H1 (cell line): ENCODE measurements at regions not wholly inside any gene's neighbourhood (a gene's known extent, or its start where the extent isn't known, plus 50 kb on each side); places are given as distances from the start of the nearest gene placed in this dataset.

Source experiments
- CTCF ChIA-PET: fragments of 300-600 bp; sonication (Branson Sonifier 250); formaldehyde crosslinking; loops from one replicate; lab custom pipeline; 2021; ENCODE audit not compliant: partially characterized antibody; lab: Charles Lee
- POLR2A ChIA-PET: fragments of 300-600 bp; sonication (Branson Sonifier 250); formaldehyde crosslinking; loops from one replicate; lab custom pipeline; 2021; ENCODE audit warnings: inconsistent platforms; ENCODE audit not compliant: partially characterized antibody; lab: Charles Lee
- DNase-seq, 2 experiments: peaks; one replicate each; pipeline versions ENCODE4 v3.0.0 to v3.0.0-alpha.2; 2010 to 2022; ENCODE audit warnings: low spot score in 2 of 2, low read depth in 1 of 2, mixed read lengths in 1 of 2
- FAIRE-seq: peaks from 2 replicates; lab custom pipeline; 2011; peaks lifted over from hg19 to GRCh38; lab: Jason Lieb, UNC
- H2AFZ ChIP-seq: 2 replicates; pipeline ENCODE4 v1.8.1; 2012; ENCODE audit warnings: low read length, inconsistent platforms
- H2AK5ac ChIP-seq: 2 replicates; pipeline ENCODE4 v1.6.1; 2013; ENCODE audit warnings: low read depth, low read length
- H2BK120ac ChIP-seq: replicated peaks from 2 replicates; pipeline ENCODE3; 2013; ENCODE audit warnings: low read depth, low read length, inconsistent platforms
- H2BK12ac ChIP-seq: 2 replicates; pipeline ENCODE4 v1.6.1; 2013; ENCODE audit warnings: low read depth, low read length
- H2BK15ac ChIP-seq: 2 replicates; pipeline ENCODE4 v1.6.1; 2013; ENCODE audit warnings: low read length
- H2BK20ac ChIP-seq: 2 replicates; pipeline ENCODE4 v1.6.1; 2013; ENCODE audit warnings: low read length
- H2BK5ac ChIP-seq: 2 replicates; pipeline ENCODE4 v1.6.1; 2013; ENCODE audit warnings: low read depth, low read length
- H3K14ac ChIP-seq: 2 replicates; pipeline ENCODE4 v1.6.1; 2013; ENCODE audit warnings: inconsistent platforms; ENCODE audit not compliant: insufficient read length
- H3K18ac ChIP-seq: 2 replicates; pipeline ENCODE4 v1.6.1; 2013; ENCODE audit warnings: low read length; ENCODE audit errors: extremely low read depth
- H3K23ac ChIP-seq: 2 replicates; pipeline ENCODE4 v1.6.1; 2013; ENCODE audit warnings: inconsistent platforms; ENCODE audit not compliant: insufficient read length
- H3K23me2 ChIP-seq: 2 replicates; pipeline ENCODE4 v1.6.1; 2013; ENCODE audit warnings: low read depth, low read length
- H3K27ac ChIP-seq: 2 replicates; pipeline ENCODE4 v1.6.1; 2011; ENCODE audit warnings: low read depth, low read length, inconsistent platforms
- H3K27me3 ChIP-seq, 4 experiments: replicated peaks in 1 of 4; 1 replicate in 1 of 4; 2 replicates in 3 of 4; pipeline versions ENCODE4 v1.6.1 to v1.8.1; 2011 to 2013; ENCODE audit warnings: low read length in 3 of 4, mild to moderate bottlenecking in 3 of 4, inconsistent platforms in 2 of 4, mixed read lengths in 2 of 4, moderate library complexity in 1 of 4; ENCODE audit not compliant: control insufficient read depth in 3 of 4, insufficient read depth in 3 of 4; ENCODE audit errors: extremely low read depth in 1 of 4
- H3K36me3 ChIP-seq, 4 experiments: 2 replicates each; pipeline versions ENCODE4 v1.6.1 to v1.8.1; 2011 to 2013; ENCODE audit warnings: mild to moderate bottlenecking in 4 of 4, low read length in 3 of 4, moderate library complexity in 2 of 4, control low read depth in 1 of 4, inconsistent platforms in 1 of 4; ENCODE audit not compliant: insufficient read depth in 4 of 4, control insufficient read depth in 2 of 4
- H3K4ac ChIP-seq: replicated peaks from 2 replicates; pipeline ENCODE3; 2013; ENCODE audit warnings: low read length, low read depth, mixed read lengths, inconsistent platforms; ENCODE audit not compliant: insufficient read length
- H3K4me1 ChIP-seq, 4 experiments: replicated peaks in 1 of 4; 1 replicate in 1 of 4; 2 replicates in 3 of 4; pipeline versions ENCODE4 v1.6.1 to v1.8.1; 2011 to 2013; ENCODE audit warnings: low read length in 3 of 4, inconsistent platforms in 2 of 4, mixed read lengths in 1 of 4; ENCODE audit not compliant: insufficient read depth in 4 of 4, control insufficient read depth in 3 of 4
- H3K4me2 ChIP-seq, 2 experiments: 2 replicates each; pipeline versions ENCODE4 v1.6.1 to v1.8.1; 2011 to 2013; ENCODE audit warnings: low read depth in 2 of 2, low read length in 2 of 2, control low read depth in 1 of 2, inconsistent platforms in 1 of 2, mild to moderate bottlenecking in 1 of 2; ENCODE audit not compliant: insufficient read depth in 1 of 2
- H3K4me3 ChIP-seq, 4 experiments: fragments of 200-600, 300-600 bp in 1 of 4; sonication (generic), shearing (Covaris generic), sonication (Bioruptor Twin) in 1 of 4; 2 replicates each; pipeline versions ENCODE4 v1.5.1 to v1.8.1; 2011 to 2016; ENCODE audit warnings: low read length in 4 of 4, low read depth in 3 of 4, control low read depth in 2 of 4, inconsistent platforms in 2 of 4, mild to moderate bottlenecking in 2 of 4, mixed read lengths in 1 of 4, moderate library complexity in 1 of 4; ENCODE audit not compliant: insufficient read depth in 2 of 4; ENCODE audit errors: extremely low read depth in 1 of 4
- H3K56ac ChIP-seq: replicated peaks from 2 replicates; pipeline ENCODE3; 2013; ENCODE audit warnings: low read depth, mild to moderate bottlenecking, mixed read lengths, low read length, inconsistent platforms; ENCODE audit not compliant: insufficient read length
- H3K79me1 ChIP-seq: 2 replicates; pipeline ENCODE4 v1.6.1; 2013; ENCODE audit warnings: low read depth, low read length, control low read depth
- H3K79me2 ChIP-seq, 2 experiments: 2 replicates each; pipeline versions ENCODE4 v1.6.1 to v1.8.1; 2012 to 2013; ENCODE audit warnings: low read length in 2 of 2, mild to moderate bottlenecking in 2 of 2, inconsistent platforms in 1 of 2; ENCODE audit not compliant: insufficient read depth in 2 of 2, control insufficient read depth in 1 of 2
- H3K9ac ChIP-seq, 4 experiments: replicated peaks in 1 of 4; 1 replicate in 1 of 4; 2 replicates in 3 of 4; pipeline versions ENCODE4 v1.6.1 to v1.8.1; 2011 to 2013; ENCODE audit warnings: low read depth in 3 of 4, low read length in 3 of 4, control low read depth in 2 of 4, mild to moderate bottlenecking in 2 of 4, moderate library complexity in 2 of 4, inconsistent platforms in 1 of 4; ENCODE audit errors: extremely low read depth in 1 of 4
- H3K9me3 ChIP-seq, 2 experiments: 2 replicates each; pipeline versions ENCODE4 v1.6.1 to v1.8.1; 2012 to 2013; ENCODE audit warnings: mild to moderate bottlenecking in 2 of 2, moderate library complexity in 2 of 2, control low read depth in 1 of 2, inconsistent platforms in 1 of 2, low read depth in 1 of 2, low read length in 1 of 2, mixed read lengths in 1 of 2; ENCODE audit not compliant: insufficient read depth in 2 of 2
- H4K20me1 ChIP-seq, 2 experiments: replicated peaks in 1 of 2; 2 replicates each; pipeline versions ENCODE3 to v1.8.1; 2011 to 2013; ENCODE audit warnings: inconsistent platforms in 2 of 2, low read length in 2 of 2, mild to moderate bottlenecking in 1 of 2; ENCODE audit not compliant: insufficient read depth in 2 of 2, control insufficient read depth in 1 of 2
- H4K5ac ChIP-seq: 2 replicates; pipeline ENCODE4 v1.6.1; 2013; ENCODE audit warnings: low read length, low read depth, mixed read lengths, inconsistent platforms; ENCODE audit not compliant: insufficient read length
- H4K8ac ChIP-seq: 2 replicates; pipeline ENCODE4 v1.8.0; 2013; ENCODE audit warnings: mild to moderate bottlenecking, moderate library complexity, low read length, inconsistent platforms; ENCODE audit not compliant: insufficient read depth; ENCODE audit errors: extremely low read depth
- H4K91ac ChIP-seq: replicated peaks from 2 replicates; pipeline ENCODE3; 2013; ENCODE audit warnings: low read length, mixed read lengths, inconsistent platforms; ENCODE audit not compliant: insufficient read length
- CBX5 ChIP-seq: fragments of 300-800, 300-1000 bp; sonication (generic); IDR thresholded peaks from 2 replicates; pipeline ENCODE4 v1.7.1; 2016; ENCODE audit warnings: antibody characterized with exemption, low read length, low read depth
- E2F6 ChIP-seq: IDR thresholded peaks from 2 replicates; pipeline ENCODE4 v1.6.1; 2012; ENCODE audit warnings: inconsistent platforms
- NRF1 ChIP-seq: IDR thresholded peaks from 2 replicates; pipeline ENCODE4 v1.6.1; 2011; ENCODE audit warnings: mild to moderate bottlenecking, low read depth, low read length, improper control_type of control experiment
- RAD21 ChIP-seq, 2 experiments: IDR thresholded peaks in 1 of 2; conservative IDR thresholded peaks in 1 of 2; 2 replicates each; pipeline ENCODE4 v1.6.1; 2011; ENCODE audit warnings: low read depth in 2 of 2, low read length in 2 of 2, improper control_type of control experiment in 1 of 2, inconsistent platforms in 1 of 2, mild to moderate bottlenecking in 1 of 2, moderate library complexity in 1 of 2
- SIRT6 ChIP-seq: IDR thresholded peaks from one replicate; pipeline ENCODE4 v1.7.1; 2012; ENCODE audit warnings: low read length, inconsistent platforms
- SP1 ChIP-seq: IDR thresholded peaks from 2 replicates; pipeline ENCODE4 v1.6.1; 2011; ENCODE audit warnings: low read depth, low read length
- USF2 ChIP-seq: IDR thresholded peaks from 2 replicates; pipeline ENCODE4 v1.6.1; 2011; ENCODE audit warnings: low read length, improper control_type of control experiment
- WGBS, 2 experiments: shearing (Covaris generic) in 1 of 2; methylation state at CpG; one replicate each; pipeline versions ENCODE4 v1.1.6 to v1.1.7; 2013 to 2015; ENCODE audit warnings: low lambda C conversion rate in 2 of 2, mixed read lengths in 2 of 2, inconsistent platforms in 1 of 2, low coverage in 1 of 2, missing lambda C conversion rate in 1 of 2; ENCODE audit not compliant: insufficient replicate concordance in 2 of 2, insufficient coverage in 1 of 2, insufficient read length in 1 of 2; ENCODE audit errors: extremely low coverage in 1 of 2, missing lambda C conversion rate in 1 of 2; 5-methylcytosine and 5-hydroxymethylcytosine counted together

- no peak overlapping the region for H4K5ac ChIP-seq
- TF ChIP-seq USF2 (no peak), RAD21 (IDR thresholded peaks at IDR 0.05 in 1 of 2, conservative IDR thresholded peaks at IDR 0.05 in 1 of 2; ENCODE audit: low read depth in 2 of 2, low read length in 2 of 2) (no peak), CBX5 (no peak), SP1 (no peak), E2F6 (no peak), NRF1 (no peak), SIRT6 (no peak)
- H3K79me2 ChIP-seq: no peaks in the 10 kb centered on the region
- no peaks in the 10 kb centered on the region for H4K20me1 ChIP-seq
- no peaks in the 10 kb centered on the region for H3K79me1 ChIP-seq
- H2BK12ac ChIP-seq: no peak overlapping the region
- FAIRE-seq: no peak
- H3K27me3 ChIP-seq: no peaks in the 10 kb centered on the region
- H3K4ac ChIP-seq: no peak overlapping the region
- H3K9me3 ChIP-seq: no peaks in the 10 kb centered on the region
- WGBS, 2 experiments: 86% methylated on average over 2 of the region's 2 CpGs; no CpG with 5 or more reads in 1 of the 2 experiments
- no peak overlapping the region for H4K8ac ChIP-seq
- H3K56ac ChIP-seq: no peak overlapping the region
- no peak overlapping the region for H2BK5ac ChIP-seq
- no peak overlapping the region for H2BK15ac ChIP-seq
- H3K23me2 ChIP-seq: no peaks in the 10 kb centered on the region; the same call in 1 of the 2 replicates
- CTCF ChIA-PET: no interaction called here
- no peak for DNase-seq
- H3K4me2 ChIP-seq: no peak overlapping the region
- no peak overlapping the region for H3K27ac ChIP-seq
- H3K4me3 ChIP-seq: no peak overlapping the region
- no peaks in the 10 kb centered on the region for H3K36me3 ChIP-seq
- H3K23ac ChIP-seq: no peak overlapping the region
- no peak overlapping the region for H2AFZ ChIP-seq
- no peak overlapping the region for H2BK20ac ChIP-seq
- H3K14ac ChIP-seq: no peak overlapping the region
- POLR2A ChIA-PET: no interaction called here
- no peak overlapping the region for H2AK5ac ChIP-seq
- no peak overlapping the region for H3K9ac ChIP-seq
- no peak overlapping the region for H2BK120ac ChIP-seq
- peaks cover 2 to 12% (median 4%) of the 10 kb centered on the region in 4 experiments; a peak in 6 of 7 replicates for H3K4me1 ChIP-seq
- no peak overlapping the region for H3K18ac ChIP-seq
- no peak overlapping the region for H4K91ac ChIP-seq
Measured at GRCh38 chr21:35408401-35408800, 359.3 kb upstream of the RUNX1 start.
